GM12878 (cell line): ENCODE measurements at regions not wholly inside any gene's neighbourhood (a gene's known extent, or its start where the extent isn't known, plus 50 kb on each side); places are given as distances from the start of the nearest gene placed in this dataset.

Experiments used
- ATAC-seq: fragments of 200-7000 bp; cut with Tn5 transposase; 3 replicates; pipeline ENCODE4 v1.9.1; 2020; ENCODE audit warnings: mild to moderate bottlenecking, moderate library complexity
- BruUV-seq: library from RNA; stranded (reverse); fragments of 400-500 nt; replicated peaks from 2 replicates; lab custom pipeline; 2021; lab: Mats Ljungman, UMichigan
- CTCF ChIA-PET: fragments of 300-600 bp; sonication (Branson Sonifier 250); formaldehyde crosslinking; extraction: SDS; loops from one replicate; lab custom pipeline; 2021; ENCODE audit warnings: inconsistent platforms; lab: Yijun Ruan, JAX
- POLR2A ChIA-PET: fragments of 350-600 bp; formaldehyde crosslinking; extraction: SDS; loops from one replicate; lab custom pipeline; 2021; ENCODE audit warnings: inconsistent platforms; lab: Charles Lee
- RAD21 ChIA-PET: fragments of 300-600 bp; sonication (Branson Sonifier 250); formaldehyde crosslinking; loops from one replicate; lab custom pipeline; 2023; ENCODE audit warnings: antibody characterized with exemption; ENCODE audit not compliant: unreplicated experiment; lab: Charles Lee
- SMC1A ChIA-PET: fragments of 300-600 bp; sonication (Branson Sonifier 250); formaldehyde crosslinking; loops from one replicate; lab custom pipeline; 2023; ENCODE audit not compliant: unreplicated experiment, uncharacterized antibody; lab: Charles Lee
- DNase-seq: peaks from one replicate; pipeline ENCODE4 v3.0.0-alpha.2; 2011; ENCODE audit warnings: low read depth, low spot score
- FAIRE-seq: peaks from 3 replicates; lab custom pipeline; 2011; peaks lifted over from hg19 to GRCh38; lab: Jason Lieb, UNC
- H2AFZ ChIP-seq: 2 replicates; pipeline ENCODE4 v1.6.0; 2011; ENCODE audit warnings: low read depth, low read length, control low read depth; ENCODE audit not compliant: control insufficient read depth
- H3K27ac ChIP-seq: 2 replicates; pipeline ENCODE4 v1.5.1; 2011; ENCODE audit warnings: control low read depth; ENCODE audit not compliant: control insufficient read depth, insufficient read depth
- H3K27me3 ChIP-seq, 2 experiments: replicated peaks in 1 of 2; 2 replicates each; pipeline versions ENCODE4 v1.6.0 to v1.6.1; 2011; ENCODE audit warnings: low read length in 1 of 2; ENCODE audit not compliant: control insufficient read depth in 2 of 2, insufficient read depth in 2 of 2
- H3K36me3 ChIP-seq, 2 experiments: 2 replicates each; pipeline ENCODE4 v1.5.1; 2011; ENCODE audit warnings: low read length in 1 of 2; ENCODE audit not compliant: control insufficient read depth in 2 of 2, insufficient read depth in 2 of 2
- H3K4me1 ChIP-seq: 2 replicates; pipeline ENCODE4 v1.6.1; 2011; ENCODE audit warnings: mild to moderate bottlenecking, low read length, moderate library complexity, mixed read lengths; ENCODE audit not compliant: control insufficient read depth, insufficient read depth
- H3K4me2 ChIP-seq: 2 replicates; pipeline ENCODE4 v1.6.0; 2011; ENCODE audit warnings: control low read depth; ENCODE audit not compliant: control insufficient read depth, insufficient read depth
- H3K4me3 ChIP-seq: fragments of 200-600 bp; sonication (generic); 2 replicates; pipeline ENCODE4 v1.5.1; 2016
- H3K79me2 ChIP-seq: 2 replicates; pipeline ENCODE4 v1.6.0; 2011; ENCODE audit warnings: low read length; ENCODE audit not compliant: control insufficient read depth, insufficient read depth
- H3K9ac ChIP-seq: 2 replicates; pipeline ENCODE4 v1.8.0; 2011; ENCODE audit warnings: low read length, control low read depth, mixed read lengths; ENCODE audit not compliant: control insufficient read depth, insufficient read depth
- H3K9me3 ChIP-seq: replicated peaks from 3 replicates; pipeline ENCODE4 v1.5.1; 2011; ENCODE audit warnings: mild to moderate bottlenecking, low read length; ENCODE audit not compliant: control insufficient read depth, insufficient read depth
- H4K20me1 ChIP-seq: 2 replicates; pipeline ENCODE4 v1.6.0; 2011; ENCODE audit not compliant: control insufficient read depth, insufficient read depth
- CBX3 ChIP-seq: fragments of 200-600 bp; sonication (generic); IDR thresholded peaks from 2 replicates; pipeline ENCODE4 v1.6.1; 2016; ENCODE audit warnings: low read depth, borderline replicate concordance
- E4F1 ChIP-seq: fragments of 450-650 bp; IDR thresholded peaks from 2 replicates; pipeline ENCODE4 v1.6.1; 2018; ENCODE audit warnings: borderline replicate concordance, mild to moderate bottlenecking; ENCODE audit not compliant: partially characterized antibody
- FOS ChIP-seq: IDR thresholded peaks from 3 replicates; pipeline ENCODE4 v1.6.1; 2011; ENCODE audit warnings: borderline replicate concordance; ENCODE audit not compliant: insufficient read length; ENCODE audit errors: extremely low read depth
- NR2C2 ChIP-seq: IDR thresholded peaks from 2 replicates; pipeline ENCODE4 v1.6.1; 2011; ENCODE audit warnings: borderline replicate concordance, low read depth; ENCODE audit not compliant: control insufficient read depth, insufficient read length
- NR2F1 ChIP-seq: fragments of 450-650 bp; conservative IDR thresholded peaks from 2 replicates; pipeline ENCODE4 v1.6.1; 2017; ENCODE audit warnings: mild to moderate bottlenecking
- PBX3 ChIP-seq: IDR thresholded peaks from 2 replicates; pipeline ENCODE4 v1.6.1; 2011; ENCODE audit warnings: mild to moderate bottlenecking, low read depth, low read length, moderate library complexity; ENCODE audit not compliant: insufficient replicate concordance
- ZBTB11 ChIP-seq: fragments of 450-650 bp; formaldehyde crosslinking; IDR thresholded peaks from 2 replicates; pipeline ENCODE4 v1.5.0; 2022; ENCODE audit warnings: mild to moderate bottlenecking, missing genetic modification characterization
- whole genome bisulfite sequencing: methylation state at CpG from one replicate; pipeline ENCODE4 v1.1.6; 2016; ENCODE audit warnings: low lambda C conversion rate; ENCODE audit not compliant: insufficient replicate concordance, insufficient coverage; ENCODE audit errors: missing lambda C conversion rate; 5-methylcytosine and 5-hydroxymethylcytosine counted together
- in situ Hi-C: fragments of 300-500 bp; cut with MboI; formaldehyde crosslinking; loops from 9 replicates; pipeline ENCODE4 v1.14.3; 2018; ENCODE audit warnings: mixed read lengths
- intact Hi-C: fragments of 100-400 bp; cut with micrococcal nuclease; formaldehyde crosslinking; loops from one replicate; pipeline ENCODE4 v1.14.2; 2022; ENCODE audit not compliant: unreplicated experiment

- in situ Hi-C loops: no loop called here
- H3K27me3 ChIP-seq: no peaks in the 10 kb centered on the region
- SMC1A ChIA-PET: no interaction called here
These were observed 212.2 kb downstream of the TAF11L14 start for GRCh38 chr5:17846496-17846895.

More at GRCh38 chr5:17846496-17846895, 212.2 kb downstream of the TAF11L14 start:
- no TSS peak for BruUV-seq
- FAIRE-seq (no peak), ATAC-seq (no peak), DNase-seq (no peak)
- Histone ChIP-seq H3K79me2 (no peaks in the 10 kb centered on the region), H3K9me3 (no peaks in the 10 kb centered on the region), H3K36me3 (no peaks in the 10 kb centered on the region), H2AFZ (no peak overlapping the region), H3K9ac (no peak overlapping the region), H4K20me1 (no peaks in the 10 kb centered on the region), H3K4me3 (no peak overlapping the region), H3K4me1 (no peaks in the 10 kb centered on the region), H3K27ac (no peak overlapping the region), H3K4me2 (no peak overlapping the region)
- ChIA-PET CTCF (no interaction called here), RAD21 (no interaction called here), POLR2A (no interaction called here)
- 65% methylated on average over 2 of the region's 2 CpGs for WGBS
- TF ChIP-seq FOS (no peak), PBX3 (no peak), CBX3 (no peak), NR2F1 (no peak), E4F1 (no peak), ZBTB11 (CRISPR knock-in tag) (no peak), NR2C2 (no peak)
- intact Hi-C loops: no loop called here
